ENCODE measurements at regions not wholly inside any gene's neighbourhood (a gene's known extent, or its start where the extent isn't known, plus 50 kb on each side); places are given as distances from the start of the nearest gene placed in this dataset.

DNA sequence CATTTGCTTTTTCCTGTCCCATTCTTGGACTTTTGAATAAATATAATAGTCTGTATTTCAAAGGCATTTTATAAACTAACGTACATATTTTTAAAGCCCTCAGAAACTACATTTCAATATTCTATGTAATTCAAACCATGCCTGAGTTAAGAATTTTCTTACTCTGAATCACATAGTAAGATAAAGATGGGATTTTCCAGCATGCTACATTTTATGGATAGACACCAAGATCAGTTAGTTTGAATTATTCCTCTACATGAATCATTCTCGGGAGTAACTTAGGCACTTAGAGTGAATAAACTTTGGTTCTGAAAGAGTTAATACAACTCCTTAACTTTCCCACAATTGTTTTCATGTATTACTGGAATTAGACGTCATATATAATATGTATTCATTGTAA lies 713.3 kb upstream of the CBLB start:
- H3K4me3 ChIP-seq: no peak overlapping the region
- no peak for DNase-seq (ENCODE audit: low spot score)
- H3K27ac ChIP-seq: no peak overlapping the region
- no peak for TF ChIP-seq CTCF (IDR thresholded peaks at IDR 0.05)

DNA sequence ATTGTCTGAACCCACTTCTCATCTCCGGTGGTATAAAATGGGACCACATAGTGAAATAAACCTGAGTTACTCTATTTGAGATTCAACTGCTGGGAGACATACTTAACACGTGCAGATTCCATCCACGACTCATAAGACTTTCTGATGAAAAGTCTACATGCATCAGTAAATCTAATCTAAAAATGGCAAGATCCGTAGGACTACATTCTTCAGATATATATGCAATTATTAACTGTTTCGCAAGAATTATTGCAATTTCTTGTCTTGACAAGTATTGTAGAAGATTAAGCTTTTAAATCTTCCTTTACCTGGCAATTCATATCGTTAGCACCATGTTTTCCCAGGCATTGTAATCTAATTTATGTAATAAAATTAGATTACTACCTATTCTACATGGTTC lies 718.7 kb upstream of the CBLB start:
- Histone ChIP-seq H3K27ac (no peak overlapping the region), H3K4me3 (no peak overlapping the region)
- TF ChIP-seq CTCF (IDR thresholded peaks at IDR 0.05): no peak
- DNase-seq (ENCODE audit: low spot score): no peak

DNA sequence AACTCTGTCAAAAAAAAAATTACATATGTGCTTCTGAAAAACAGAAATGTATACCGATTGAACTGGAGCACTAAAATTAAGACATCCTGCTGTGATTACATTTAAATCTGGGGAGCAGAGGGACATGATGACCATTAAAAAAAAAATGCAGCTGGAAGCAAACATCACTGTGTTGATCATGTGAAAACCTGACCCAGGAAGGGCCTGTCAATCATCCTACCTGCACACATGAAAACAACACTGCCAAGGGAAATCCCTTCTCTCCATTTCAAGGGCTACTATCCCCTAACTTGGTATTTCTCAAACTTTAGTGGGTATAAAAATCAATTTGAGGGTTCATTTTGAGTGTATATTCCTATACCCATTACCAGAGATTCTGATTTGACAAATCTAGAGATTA lies 719.9 kb upstream of the CBLB start:
- TF ChIP-seq CTCF (IDR thresholded peaks at IDR 0.05): no peak
- H3K4me3 ChIP-seq: no peak overlapping the region
- DNase-seq (ENCODE audit: low spot score): no peak
- H3K27ac ChIP-seq: no peak overlapping the region

- Histone ChIP-seq H3K27ac (no peak overlapping the region), H3K4me3 (no peak overlapping the region)
- TF ChIP-seq CTCF (IDR thresholded peaks at IDR 0.05): no peak
- no peak for DNase-seq (ENCODE audit: low spot score)
Measured at GRCh38 chr3:106589311-106589942, 720.6 kb upstream of the CBLB start.

- Histone ChIP-seq H3K27ac (no peak overlapping the region), H3K4me3 (no peak overlapping the region)
- DNase-seq (ENCODE audit: low spot score): no peak
- no peak for TF ChIP-seq CTCF (IDR thresholded peaks at IDR 0.05)
Measured at GRCh38 chr3:106590216-106590615, 721.4 kb upstream of the CBLB start.

DNA sequence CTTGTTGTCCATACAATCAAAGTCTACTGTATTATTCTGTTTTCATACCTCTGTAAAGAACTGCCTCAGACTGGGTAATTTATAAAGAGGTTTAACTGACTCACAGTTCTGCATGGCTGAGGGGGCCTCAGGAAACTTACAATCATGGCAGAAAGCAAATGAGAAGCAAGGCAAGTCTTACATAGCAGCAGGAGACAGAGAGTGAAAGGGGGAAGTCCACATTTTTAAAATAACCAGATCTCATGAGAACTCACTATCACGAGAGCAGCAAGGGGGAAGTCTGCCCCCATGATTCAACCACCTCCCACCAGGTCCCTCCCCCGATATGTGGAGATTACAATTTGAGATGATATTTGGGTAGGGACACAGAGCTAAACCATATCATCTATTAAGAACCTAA lies 724.6 kb upstream of the CBLB start:
- no peak for DNase-seq (ENCODE audit: low spot score)
- no peak overlapping the region for H3K4me3 ChIP-seq
- no peak overlapping the region for H3K27ac ChIP-seq
- TF ChIP-seq CTCF (IDR thresholded peaks at IDR 0.05): no peak

GRCh38 chr3:106609666-106610301 lies 741.0 kb upstream of the CBLB start:
- DNase-seq (ENCODE audit: low spot score): no peak
- Histone ChIP-seq H3K4me3 (no peak overlapping the region), H3K27ac (peak overlapping the region in 1 of 2 donors; percentile 13)
- TF ChIP-seq CTCF (IDR thresholded peaks at IDR 0.05): peak; percentile 72
